Coronary artery (tissue), 2 donors: ENCODE measurements at regions not wholly inside any gene's neighbourhood (a gene's known extent, or its start where the extent isn't known, plus 50 kb on each side); places are given as distances from the start of the nearest gene placed in this dataset.

ENCODE experiments used
- DNase-seq: peaks from one replicate; pipeline ENCODE4 v3.0.0-alpha.2; 2017; ENCODE audit warnings: low spot score
- H3K27ac ChIP-seq, 2 donors: fragments of 200-600 bp; sonication (generic); one replicate each; pipeline ENCODE4 v1.5.1; 2016 to 2019
- H3K4me3 ChIP-seq: fragments of 200-600 bp; sonication (generic); 2 replicates; pipeline ENCODE4 v1.5.1; 2016; ENCODE audit warnings: mild to moderate bottlenecking, moderate library complexity
- CTCF ChIP-seq: fragments of 200-600 bp; sonication (generic); IDR thresholded peaks from one replicate; pipeline ENCODE4 v1.5.1; 2019; ENCODE audit warnings: antibody characterized with exemption

DNA sequence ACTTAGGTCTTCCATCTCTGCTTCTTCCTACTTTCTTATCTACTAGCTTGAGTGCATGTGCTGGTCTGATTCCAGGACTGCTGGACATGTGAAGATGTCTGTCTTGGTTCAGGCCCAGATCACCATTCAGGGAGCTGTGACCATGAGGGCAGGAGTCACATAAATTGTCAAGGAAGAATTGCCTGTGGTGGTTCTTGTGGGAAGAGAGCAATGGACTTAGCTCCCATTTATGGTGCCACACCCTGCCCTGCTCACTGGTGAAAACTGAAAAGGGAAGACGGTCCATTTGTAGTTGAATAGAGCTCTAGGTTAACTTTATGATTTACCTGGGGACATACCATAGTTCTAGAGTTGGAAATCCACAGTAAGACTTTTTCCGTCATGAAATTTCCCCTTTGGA, 244.3 kb upstream of the ZNF608 start:
- TF ChIP-seq CTCF = no peak
- no peak for DNase-seq
- H3K4me3 ChIP-seq = no peak overlapping the region
- no peak overlapping the region for H3K27ac ChIP-seq

- no peak for TF ChIP-seq CTCF
- Histone ChIP-seq H3K4me3 (no peak overlapping the region), H3K27ac (no peak overlapping the region)
- no peak for DNase-seq
Observed at GRCh38 chr5:124995421-124995820, 249.0 kb upstream of the ZNF608 start.

- Histone ChIP-seq H3K27ac (no peak overlapping the region), H3K4me3 (no peak overlapping the region)
- no peak for TF ChIP-seq CTCF
- DNase-seq = no peak
Observed at GRCh38 chr5:124996023-124996763, 249.8 kb upstream of the ZNF608 start.

DNA sequence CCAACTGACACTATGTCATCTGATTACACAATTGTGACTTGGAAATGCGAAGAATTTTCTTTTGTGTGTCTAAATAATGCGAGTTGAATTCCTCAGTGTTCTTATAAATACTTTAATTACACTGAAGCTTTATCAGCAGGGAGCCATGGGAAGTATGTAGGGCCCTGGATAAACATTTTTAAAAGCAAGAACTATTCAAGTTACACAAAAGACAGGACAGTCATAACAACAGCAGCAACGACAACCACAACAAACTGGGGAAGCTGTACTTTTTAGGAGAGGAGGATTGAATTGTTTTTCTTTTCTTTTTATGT, 250.3 kb upstream of the ZNF608 start:
- TF ChIP-seq CTCF = no peak
- DNase-seq = no peak
- Histone ChIP-seq H3K27ac (no peak overlapping the region), H3K4me3 (no peak overlapping the region)

DNA sequence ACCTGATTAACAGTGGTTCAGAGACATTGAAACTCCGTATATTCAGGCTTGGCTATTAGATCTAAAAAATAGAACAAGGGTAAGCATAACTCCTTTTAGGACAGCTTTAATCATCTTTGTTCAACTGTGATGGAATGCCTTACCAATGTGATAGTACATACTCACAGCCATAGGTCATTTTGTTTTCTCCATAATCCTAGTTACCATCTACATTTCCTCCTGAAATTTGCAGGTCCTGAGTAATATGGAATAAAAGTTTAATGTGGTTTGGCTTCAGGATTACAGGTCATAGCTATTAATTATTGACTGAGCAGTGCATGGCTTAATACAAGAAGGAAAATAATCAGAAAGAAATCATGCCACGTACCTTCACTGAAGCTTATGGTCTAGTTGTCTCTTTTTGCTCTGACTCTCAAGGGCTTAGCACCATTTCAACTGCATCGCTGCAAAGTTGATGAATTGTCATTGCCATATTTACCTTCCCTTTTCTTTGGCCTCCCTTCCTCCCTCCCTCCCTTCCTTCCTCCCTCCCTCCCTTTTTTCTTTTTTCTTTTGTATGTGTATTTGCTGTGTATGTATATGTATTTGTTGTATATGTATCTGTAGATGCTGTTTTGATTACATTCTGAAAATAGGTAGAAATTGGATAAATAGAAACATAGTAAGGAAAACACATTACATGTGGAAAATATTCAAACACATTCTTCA, 250.9 kb upstream of the ZNF608 start:
- H3K27ac ChIP-seq = no peak overlapping the region
- DNase-seq = no peak
- H3K4me3 ChIP-seq = no peak overlapping the region
- no peak for TF ChIP-seq CTCF

GRCh38 chr5:124998520-124998919, 252.1 kb upstream of the ZNF608 start:
- H3K4me3 ChIP-seq = no peak overlapping the region
- no peak for DNase-seq
- TF ChIP-seq CTCF = no peak
- no peak overlapping the region for H3K27ac ChIP-seq
